ENCODE measurements at regions not wholly inside any gene's neighbourhood (a gene's known extent, or its start where the extent isn't known, plus 50 kb on each side); places are given as distances from the start of the nearest gene placed in this dataset.

DNA sequence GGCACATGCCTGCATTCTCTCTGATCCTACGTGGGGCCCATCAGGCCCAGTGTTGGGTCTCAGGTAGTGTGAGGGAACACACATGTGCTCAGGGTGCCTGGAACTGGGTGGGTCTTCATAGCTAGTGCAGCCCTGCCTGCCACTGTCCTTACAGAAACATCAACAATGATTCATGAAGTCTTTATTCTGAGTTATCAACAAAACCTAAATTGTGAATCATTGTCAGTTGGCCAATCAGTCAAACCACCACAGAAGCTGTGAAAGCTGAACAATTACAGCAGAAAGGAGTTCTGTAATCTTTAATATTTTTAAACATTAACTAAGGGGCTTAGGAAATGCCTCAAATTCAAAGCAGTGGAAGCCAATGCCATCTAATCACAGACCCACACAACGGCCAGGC is 82.8 kb upstream of the ZNF521 start:
- H3K27me3 ChIP-seq (ENCODE audit: control insufficient read depth in 5 of 5, insufficient read depth in 4 of 5, low read length in 5 of 5), result no peaks in the 10 kb centered on the region
- no peak overlapping the region for H3K4me3 ChIP-seq (ENCODE audit: low read depth in 1 of 5, low read length in 5 of 5)
- H3K27ac ChIP-seq (ENCODE audit: low read depth, low read length), result no peak overlapping the region
- no peak overlapping the region for H3K9ac ChIP-seq (ENCODE audit: low read length in 5 of 5)
- H3K4me1 ChIP-seq (ENCODE audit: control insufficient read depth in 5 of 5, insufficient read depth in 5 of 5, low read length in 5 of 5), result no peaks in the 10 kb centered on the region
- H3K36me3 ChIP-seq (ENCODE audit: control insufficient read depth in 5 of 5, insufficient read depth in 5 of 5, low read length in 5 of 5), result no peaks in the 10 kb centered on the region
- H3K9me3 ChIP-seq (ENCODE audit: control insufficient read depth in 5 of 5, low read length in 5 of 5), result no peaks in the 10 kb centered on the region

DNA sequence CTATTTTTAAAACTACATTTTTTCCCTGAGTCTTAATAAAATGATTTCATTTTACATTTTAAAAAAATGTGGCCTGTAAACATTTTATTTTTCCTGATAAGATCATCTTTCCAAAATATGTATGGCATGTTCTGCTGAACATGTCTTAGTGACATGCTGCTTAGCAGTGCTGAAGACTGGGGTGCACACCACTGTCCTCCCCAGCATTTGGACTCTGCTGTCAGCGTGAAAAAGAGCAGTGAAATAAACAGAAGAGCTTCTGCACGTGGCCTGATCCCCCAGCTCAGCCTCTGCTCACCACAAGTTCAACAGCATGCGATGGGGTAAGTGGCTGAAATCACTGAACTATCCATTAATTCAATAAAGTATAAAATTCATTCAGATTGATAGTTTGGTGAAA is 81.6 kb upstream of the ZNF521 start:
- Histone ChIP-seq H3K36me3 (ENCODE audit: control insufficient read depth in 5 of 5, insufficient read depth in 5 of 5, low read length in 5 of 5) (no peaks in the 10 kb centered on the region), H3K9me3 (ENCODE audit: control insufficient read depth in 5 of 5, low read length in 5 of 5) (no peaks in the 10 kb centered on the region), H3K4me3 (ENCODE audit: low read depth in 1 of 5, low read length in 5 of 5) (no peak overlapping the region), H3K27ac (ENCODE audit: low read depth, low read length) (no peak overlapping the region), H3K27me3 (ENCODE audit: control insufficient read depth in 5 of 5, insufficient read depth in 4 of 5, low read length in 5 of 5) (no peaks in the 10 kb centered on the region), H3K4me1 (ENCODE audit: control insufficient read depth in 5 of 5, insufficient read depth in 5 of 5, low read length in 5 of 5) (no peaks in the 10 kb centered on the region), H3K9ac (ENCODE audit: low read length in 5 of 5) (no peak overlapping the region)

DNA sequence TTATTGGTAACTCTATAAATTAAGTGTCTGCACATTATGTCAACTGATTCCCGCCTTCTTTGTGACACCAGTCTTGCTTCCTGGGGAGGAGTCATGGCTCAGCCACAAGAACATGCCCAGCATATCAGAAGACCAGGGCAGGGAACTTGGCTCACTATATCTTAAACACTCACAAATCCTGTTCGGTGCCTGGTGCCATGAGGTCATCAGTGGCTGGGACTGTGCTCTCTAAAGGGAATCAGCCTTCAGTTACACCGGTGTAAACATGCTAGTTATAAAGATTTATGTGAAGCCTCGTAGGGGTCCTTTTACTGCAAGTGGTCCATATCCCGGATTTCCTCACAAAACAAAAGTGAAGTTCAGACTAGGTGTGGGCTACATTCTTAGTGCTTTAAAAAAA is 73.1 kb upstream of the ZNF521 start:
- Histone ChIP-seq H3K27me3 (ENCODE audit: control insufficient read depth in 5 of 5, insufficient read depth in 4 of 5, low read length in 5 of 5) (peaks cover 0 to 6% (median 0%) of the 10 kb centered on the region in 5 donors), H3K9ac (ENCODE audit: low read length in 5 of 5) (no peak overlapping the region), H3K27ac (ENCODE audit: low read depth, low read length) (no peak overlapping the region), H3K4me3 (ENCODE audit: low read depth in 1 of 5, low read length in 5 of 5) (no peak overlapping the region), H3K9me3 (ENCODE audit: control insufficient read depth in 5 of 5, low read length in 5 of 5) (peaks cover 0 to 3% (median 0%) of the 10 kb centered on the region in 5 donors), H3K4me1 (ENCODE audit: control insufficient read depth in 5 of 5, insufficient read depth in 5 of 5, low read length in 5 of 5) (peaks cover 0 to 5% (median 0%) of the 10 kb centered on the region in 5 donors), H3K36me3 (ENCODE audit: control insufficient read depth in 5 of 5, insufficient read depth in 5 of 5, low read length in 5 of 5) (no peaks in the 10 kb centered on the region)

DNA sequence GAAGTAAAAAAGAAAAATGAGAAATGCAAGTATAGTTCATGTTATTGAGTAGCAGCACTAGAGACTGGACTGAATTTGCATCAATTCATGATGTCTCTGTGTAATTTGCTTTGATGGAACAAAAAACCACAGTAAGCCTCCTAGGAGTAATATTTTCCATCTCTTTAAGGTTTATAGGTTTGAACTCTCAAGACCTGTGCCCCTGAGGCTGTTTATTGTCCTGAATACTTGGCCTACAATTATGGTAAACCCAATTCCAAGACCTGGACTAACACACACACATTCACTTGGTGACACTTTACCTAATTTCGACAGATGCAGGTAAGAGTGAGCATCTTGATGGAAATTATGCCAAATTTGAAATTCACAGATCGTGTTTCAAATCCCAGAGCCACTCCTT is 71.8 kb upstream of the ZNF521 start:
- Histone ChIP-seq H3K36me3 (ENCODE audit: control insufficient read depth in 5 of 5, insufficient read depth in 5 of 5, low read length in 5 of 5) (no peaks in the 10 kb centered on the region), H3K9me3 (ENCODE audit: control insufficient read depth in 5 of 5, low read length in 5 of 5) (peaks cover 0 to 3% (median 0%) of the 10 kb centered on the region in 5 donors), H3K27ac (ENCODE audit: low read depth, low read length) (no peak overlapping the region), H3K27me3 (ENCODE audit: control insufficient read depth in 5 of 5, insufficient read depth in 4 of 5, low read length in 5 of 5) (peaks cover 0 to 11% (median 0%) of the 10 kb centered on the region in 5 donors), H3K4me1 (ENCODE audit: control insufficient read depth in 5 of 5, insufficient read depth in 5 of 5, low read length in 5 of 5) (peaks cover 0 to 8% (median 0%) of the 10 kb centered on the region in 5 donors), H3K4me3 (ENCODE audit: low read depth in 1 of 5, low read length in 5 of 5) (no peak overlapping the region), H3K9ac (ENCODE audit: low read length in 5 of 5) (no peak overlapping the region)

DNA sequence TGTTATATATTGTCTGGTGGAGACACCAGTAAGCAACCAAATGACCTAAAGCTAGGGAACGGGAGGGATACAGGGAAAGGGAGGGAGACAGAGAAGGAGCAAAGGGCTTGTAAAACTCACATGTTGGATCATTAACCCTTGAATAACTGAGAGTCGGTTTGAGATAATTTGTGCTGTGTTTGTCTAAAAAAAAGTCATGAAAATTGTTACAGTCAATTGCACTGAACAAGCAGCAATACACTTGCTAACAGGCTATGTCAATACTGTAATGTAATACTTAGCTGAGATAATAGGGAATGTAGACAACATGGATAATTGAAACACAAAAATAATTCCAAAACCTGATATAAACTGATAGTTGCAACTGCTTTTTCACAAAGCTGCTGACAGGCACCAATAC is 71.3 kb upstream of the ZNF521 start:
- no peak overlapping the region for H3K27ac ChIP-seq (ENCODE audit: low read depth, low read length)
- no peaks in the 10 kb centered on the region for H3K36me3 ChIP-seq (ENCODE audit: control insufficient read depth in 5 of 5, insufficient read depth in 5 of 5, low read length in 5 of 5)
- H3K9ac ChIP-seq (ENCODE audit: low read length in 5 of 5), result no peak overlapping the region
- H3K9me3 ChIP-seq (ENCODE audit: control insufficient read depth in 5 of 5, low read length in 5 of 5), result peaks cover 0 to 3% (median 0%) of the 10 kb centered on the region in 5 donors
- peaks cover 0 to 11% (median 0%) of the 10 kb centered on the region in 5 donors for H3K27me3 ChIP-seq (ENCODE audit: control insufficient read depth in 5 of 5, insufficient read depth in 4 of 5, low read length in 5 of 5)
- peaks cover 0 to 8% (median 0%) of the 10 kb centered on the region in 5 donors for H3K4me1 ChIP-seq (ENCODE audit: control insufficient read depth in 5 of 5, insufficient read depth in 5 of 5, low read length in 5 of 5)
- H3K4me3 ChIP-seq (ENCODE audit: low read depth in 1 of 5, low read length in 5 of 5), result no peak overlapping the region

DNA sequence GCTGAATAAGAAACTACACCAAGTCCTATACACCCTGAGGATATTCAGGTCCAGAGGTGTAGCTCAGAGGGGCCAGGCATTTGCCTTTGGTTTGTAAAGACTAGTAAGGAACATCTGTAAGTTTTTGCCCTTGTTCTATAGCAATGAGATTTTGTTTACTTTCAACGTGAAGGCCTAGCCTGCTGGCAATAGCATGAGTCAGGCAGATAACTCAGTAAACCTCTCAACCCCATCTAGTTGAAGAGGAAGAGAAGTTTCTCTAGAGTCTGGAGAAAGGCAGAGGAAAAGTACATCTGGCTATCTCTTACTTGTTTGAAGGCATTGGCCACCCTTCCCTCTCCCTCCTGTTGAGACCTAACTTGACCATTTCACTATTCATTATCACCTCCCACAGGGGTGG is 70.3 kb upstream of the ZNF521 start:
- Histone ChIP-seq H3K4me3 (ENCODE audit: low read depth in 1 of 5, low read length in 5 of 5) (no peak overlapping the region), H3K9ac (ENCODE audit: low read length in 5 of 5) (no peak overlapping the region), H3K27me3 (ENCODE audit: control insufficient read depth in 5 of 5, insufficient read depth in 4 of 5, low read length in 5 of 5) (peaks cover 0 to 11% (median 0%) of the 10 kb centered on the region in 5 donors), H3K4me1 (ENCODE audit: control insufficient read depth in 5 of 5, insufficient read depth in 5 of 5, low read length in 5 of 5) (peaks cover 0 to 8% (median 0%) of the 10 kb centered on the region in 5 donors), H3K36me3 (ENCODE audit: control insufficient read depth in 5 of 5, insufficient read depth in 5 of 5, low read length in 5 of 5) (no peaks in the 10 kb centered on the region), H3K27ac (ENCODE audit: low read depth, low read length) (no peak overlapping the region), H3K9me3 (ENCODE audit: control insufficient read depth in 5 of 5, low read length in 5 of 5) (peaks cover 0 to 3% (median 0%) of the 10 kb centered on the region in 5 donors)

DNA sequence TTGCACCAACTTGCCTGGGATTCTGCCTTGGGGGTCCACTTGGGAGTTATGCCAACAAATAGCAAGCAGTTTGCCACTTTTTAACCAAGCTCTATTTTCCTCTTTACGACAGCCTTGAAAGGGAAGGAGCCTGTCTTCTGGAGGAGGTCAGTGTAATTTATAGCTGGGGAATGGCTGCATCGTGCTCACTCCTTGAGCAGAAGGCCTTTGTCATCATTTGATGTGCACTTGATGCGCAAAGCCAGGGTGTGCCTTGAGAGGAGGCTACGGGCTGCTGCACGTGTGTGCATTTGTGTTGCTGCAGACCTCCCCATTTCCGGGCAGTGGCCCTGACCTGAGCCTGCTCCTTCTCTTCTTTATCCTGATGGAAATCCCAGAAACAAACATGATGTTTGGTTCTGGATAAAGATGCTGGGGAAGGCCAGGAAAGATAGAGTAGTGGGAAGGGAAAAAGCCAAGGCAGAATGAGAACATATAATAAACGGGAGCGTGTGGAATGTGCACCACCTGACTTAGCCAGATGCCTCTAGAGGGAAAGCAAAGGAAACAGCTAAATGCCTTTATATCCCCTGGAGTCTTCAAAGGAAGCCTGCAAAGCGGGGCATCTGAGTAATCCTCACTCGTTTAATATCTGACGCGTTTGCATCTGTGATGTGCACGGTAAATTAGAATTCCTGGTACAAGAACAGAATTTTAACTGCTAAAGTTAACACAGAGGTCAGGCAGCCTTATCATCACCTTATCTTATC is 68.3 kb upstream of the ZNF521 start:
- Histone ChIP-seq H3K9me3 (ENCODE audit: control insufficient read depth in 5 of 5, low read length in 5 of 5) (no peaks in the 10 kb centered on the region), H3K27me3 (ENCODE audit: control insufficient read depth in 5 of 5, insufficient read depth in 4 of 5, low read length in 5 of 5) (peaks cover 0 to 11% (median 0%) of the 10 kb centered on the region in 5 donors), H3K4me3 (ENCODE audit: low read depth in 1 of 5, low read length in 5 of 5) (no peak overlapping the region), H3K4me1 (ENCODE audit: control insufficient read depth in 5 of 5, insufficient read depth in 5 of 5, low read length in 5 of 5) (peaks cover 0 to 8% (median 0%) of the 10 kb centered on the region in 5 donors), H3K36me3 (ENCODE audit: control insufficient read depth in 5 of 5, insufficient read depth in 5 of 5, low read length in 5 of 5) (no peaks in the 10 kb centered on the region), H3K9ac (ENCODE audit: low read length in 5 of 5) (no peak overlapping the region), H3K27ac (ENCODE audit: low read depth, low read length) (no peak overlapping the region)

DNA sequence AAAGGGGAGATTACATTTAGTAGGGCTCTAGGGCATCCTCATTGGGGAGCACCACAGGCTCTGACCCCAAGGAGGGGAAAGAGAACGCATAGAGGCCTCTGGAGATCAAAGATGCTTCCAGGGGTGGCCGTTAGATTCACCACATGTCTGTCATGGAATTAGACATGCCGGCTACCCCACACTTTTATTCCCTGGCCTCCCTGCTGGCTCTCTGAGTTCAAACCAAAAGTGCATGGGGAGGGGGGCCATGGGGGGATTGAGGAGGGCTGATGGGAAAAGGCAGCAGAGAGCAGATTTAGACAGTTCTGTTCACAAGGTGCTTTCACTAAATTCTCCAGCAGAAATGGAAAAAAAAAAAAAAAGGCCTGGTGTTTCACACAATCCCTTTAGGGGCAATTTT is 64.4 kb upstream of the ZNF521 start:
- Histone ChIP-seq H3K4me1 (ENCODE audit: control insufficient read depth in 5 of 5, insufficient read depth in 5 of 5, low read length in 5 of 5) (peaks cover 0 to 8% (median 0%) of the 10 kb centered on the region in 5 donors), H3K9ac (ENCODE audit: low read length in 5 of 5) (no peak overlapping the region), H3K4me3 (ENCODE audit: low read depth in 1 of 5, low read length in 5 of 5) (no peak overlapping the region), H3K27me3 (ENCODE audit: control insufficient read depth in 5 of 5, insufficient read depth in 4 of 5, low read length in 5 of 5) (peaks cover 0 to 6% (median 0%) of the 10 kb centered on the region in 5 donors), H3K36me3 (ENCODE audit: control insufficient read depth in 5 of 5, insufficient read depth in 5 of 5, low read length in 5 of 5) (no peaks in the 10 kb centered on the region), H3K9me3 (ENCODE audit: control insufficient read depth in 5 of 5, low read length in 5 of 5) (no peaks in the 10 kb centered on the region), H3K27ac (ENCODE audit: low read depth, low read length) (no peak overlapping the region)

DNA sequence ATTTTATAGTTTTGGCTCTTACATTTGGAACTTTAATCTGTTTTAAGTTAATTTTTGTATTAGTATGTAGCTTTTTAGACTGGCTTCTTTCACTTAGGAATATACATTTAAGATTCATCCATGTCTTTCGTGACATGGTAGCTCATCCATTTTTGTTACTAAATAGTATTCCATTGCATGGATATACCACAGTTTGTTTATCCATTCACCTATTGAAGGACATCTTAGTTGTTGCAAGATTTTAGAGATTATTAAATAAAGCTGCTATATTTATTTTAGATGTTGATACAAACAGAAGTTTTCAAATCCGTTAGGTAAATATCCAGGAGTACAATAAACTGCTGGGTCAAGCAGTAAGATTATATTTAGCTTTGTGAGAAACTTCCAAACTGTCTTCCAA is 58.0 kb upstream of the ZNF521 start:
- peaks cover 0 to 2% (median 0%) of the 10 kb centered on the region in 5 donors for H3K9me3 ChIP-seq (ENCODE audit: control insufficient read depth in 5 of 5, low read length in 5 of 5)
- H3K4me3 ChIP-seq (ENCODE audit: low read depth in 1 of 5, low read length in 5 of 5), result no peak overlapping the region
- H3K27ac ChIP-seq (ENCODE audit: low read depth, low read length), result no peak overlapping the region
- no peaks in the 10 kb centered on the region for H3K36me3 ChIP-seq (ENCODE audit: control insufficient read depth in 5 of 5, insufficient read depth in 5 of 5, low read length in 5 of 5)
- H3K4me1 ChIP-seq (ENCODE audit: control insufficient read depth in 5 of 5, insufficient read depth in 5 of 5, low read length in 5 of 5), result no peaks in the 10 kb centered on the region
- H3K9ac ChIP-seq (ENCODE audit: low read length in 5 of 5), result no peak overlapping the region
- H3K27me3 ChIP-seq (ENCODE audit: control insufficient read depth in 5 of 5, insufficient read depth in 4 of 5, low read length in 5 of 5), result no peaks in the 10 kb centered on the region

DNA sequence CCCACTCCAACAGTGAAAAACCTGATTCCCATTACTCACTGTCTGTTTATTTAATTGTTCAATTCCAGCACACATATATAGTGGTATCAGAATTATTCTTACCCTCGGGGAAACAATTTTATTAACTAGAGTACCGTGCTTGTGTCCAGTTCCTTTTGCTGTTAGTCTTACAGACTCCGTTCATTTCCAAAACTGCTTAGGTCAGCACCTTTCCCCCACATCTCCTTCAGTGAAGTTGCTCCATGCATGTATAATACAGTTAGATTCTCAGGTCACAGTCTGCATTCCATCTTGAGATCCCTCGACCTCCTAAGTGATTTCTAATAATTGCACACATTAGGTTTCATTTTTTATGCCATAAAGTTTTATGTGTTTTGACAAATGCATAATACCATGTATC is 56.3 kb upstream of the ZNF521 start:
- peaks cover 0 to 2% (median 0%) of the 10 kb centered on the region in 5 donors for H3K9me3 ChIP-seq (ENCODE audit: control insufficient read depth in 5 of 5, low read length in 5 of 5)
- H3K9ac ChIP-seq (ENCODE audit: low read length in 5 of 5), result no peak overlapping the region
- H3K27ac ChIP-seq (ENCODE audit: low read depth, low read length), result no peak overlapping the region
- H3K4me1 ChIP-seq (ENCODE audit: control insufficient read depth in 5 of 5, insufficient read depth in 5 of 5, low read length in 5 of 5), result no peaks in the 10 kb centered on the region
- H3K27me3 ChIP-seq (ENCODE audit: control insufficient read depth in 5 of 5, insufficient read depth in 4 of 5, low read length in 5 of 5), result no peaks in the 10 kb centered on the region
- H3K36me3 ChIP-seq (ENCODE audit: control insufficient read depth in 5 of 5, insufficient read depth in 5 of 5, low read length in 5 of 5), result no peaks in the 10 kb centered on the region
- no peak overlapping the region for H3K4me3 ChIP-seq (ENCODE audit: low read depth in 1 of 5, low read length in 5 of 5)

Measured in subcutaneous abdominal adipose tissue (tissue), 5 donors.